ENCODE measurements at regions not wholly inside any gene's neighbourhood (a gene's known extent, or its start where the extent isn't known, plus 50 kb on each side); places are given as distances from the start of the nearest gene placed in this dataset.
A peak's percentile ranks its signal among the peaks of the same experiment; 100 is the strongest.

DNA sequence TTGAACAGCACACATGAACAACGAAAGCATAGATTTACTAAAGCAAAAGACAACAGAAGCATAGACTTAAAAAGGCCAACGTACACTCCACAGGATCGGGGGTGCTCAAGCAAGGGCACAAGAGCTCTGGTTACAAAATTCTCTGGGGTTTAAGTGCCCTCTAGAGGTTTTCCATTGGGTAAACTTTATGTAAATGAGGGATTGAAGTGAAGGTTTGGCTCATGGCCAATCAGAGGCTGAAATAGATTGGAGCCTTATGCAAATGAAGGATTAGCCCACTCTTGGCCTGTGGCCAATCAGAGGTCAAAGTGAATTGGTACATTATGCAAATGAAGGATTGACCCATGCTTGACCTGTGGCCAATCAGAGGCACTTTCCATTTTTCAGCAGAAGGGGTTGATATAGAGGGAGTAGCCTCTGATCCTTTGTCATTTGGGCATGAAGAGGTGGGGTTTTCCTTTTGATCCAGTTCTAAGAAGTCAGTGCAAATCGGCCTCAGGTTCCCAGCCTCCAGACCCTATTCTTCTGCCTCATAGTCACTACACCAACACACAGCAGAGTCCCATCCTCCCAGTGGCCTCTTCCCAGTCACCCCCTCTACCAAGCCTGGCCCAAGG lies 244.9 kb downstream of the THBS2 start:
- ATAC-seq (ENCODE audit: insufficient number of reproducible peaks, low FRiP score, low read depth) (no peak), DNase-seq (ENCODE audit: low spot score) (no peak)
- no peak overlapping the region for H3K27ac ChIP-seq

DNA sequence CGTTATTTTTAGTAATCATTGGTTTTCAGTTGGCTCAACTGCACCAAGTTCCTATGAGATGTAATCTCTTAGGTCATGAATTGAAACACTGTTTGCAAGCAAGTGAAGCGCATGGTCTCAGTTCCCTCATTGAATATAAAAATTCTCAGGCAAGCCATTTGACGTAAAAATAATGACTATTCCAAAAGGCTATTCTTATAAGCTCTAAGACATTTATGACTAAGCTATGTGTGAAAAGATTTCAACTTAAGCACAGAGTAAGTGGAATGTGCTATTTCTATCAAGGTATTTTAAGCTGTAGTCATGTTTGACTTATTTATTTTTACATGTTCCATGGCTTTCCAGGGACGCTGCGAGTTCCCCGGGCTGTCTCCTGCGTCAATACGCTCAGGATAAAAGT lies 248.5 kb downstream of the THBS2 start:
- Histone ChIP-seq H3K9me3 (no peaks in the 10 kb centered on the region), H3K4me1 (ENCODE audit: control insufficient read depth in 1 of 2, low read depth in 2 of 2) (peaks cover 4 to 17% of the 10 kb centered on the region in 2 donors), H3K27me3 (replicated peaks; ENCODE audit: insufficient read depth) (no peaks in the 10 kb centered on the region), H3K27ac (peak overlapping the region; percentile 45 to 49), H3K36me3 (no peaks in the 10 kb centered on the region), H3K4me3 (no peak overlapping the region)
- ATAC-seq (ENCODE audit: insufficient number of reproducible peaks, low FRiP score, low read depth) (peak; percentile 59), DNase-seq (ENCODE audit: low spot score) (no peak)
- TF ChIP-seq, protein P1, sequence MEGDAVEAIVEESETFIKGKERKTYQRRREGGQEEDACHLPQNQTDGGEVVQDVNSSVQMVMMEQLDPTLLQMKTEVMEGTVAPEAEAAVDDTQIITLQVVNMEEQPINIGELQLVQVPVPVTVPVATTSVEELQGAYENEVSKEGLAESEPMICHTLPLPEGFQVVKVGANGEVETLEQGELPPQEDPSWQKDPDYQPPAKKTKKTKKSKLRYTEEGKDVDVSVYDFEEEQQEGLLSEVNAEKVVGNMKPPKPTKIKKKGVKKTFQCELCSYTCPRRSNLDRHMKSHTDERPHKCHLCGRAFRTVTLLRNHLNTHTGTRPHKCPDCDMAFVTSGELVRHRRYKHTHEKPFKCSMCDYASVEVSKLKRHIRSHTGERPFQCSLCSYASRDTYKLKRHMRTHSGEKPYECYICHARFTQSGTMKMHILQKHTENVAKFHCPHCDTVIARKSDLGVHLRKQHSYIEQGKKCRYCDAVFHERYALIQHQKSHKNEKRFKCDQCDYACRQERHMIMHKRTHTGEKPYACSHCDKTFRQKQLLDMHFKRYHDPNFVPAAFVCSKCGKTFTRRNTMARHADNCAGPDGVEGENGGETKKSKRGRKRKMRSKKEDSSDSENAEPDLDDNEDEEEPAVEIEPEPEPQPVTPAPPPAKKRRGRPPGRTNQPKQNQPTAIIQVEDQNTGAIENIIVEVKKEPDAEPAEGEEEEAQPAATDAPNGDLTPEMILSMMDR (IDR thresholded peaks at IDR 0.05) = no peak

More for the DNA sequence above, 244.9 kb downstream of the THBS2 start:
- no peaks in the 10 kb centered on the region for H3K36me3 ChIP-seq
- no peaks in the 10 kb centered on the region for H3K9me3 ChIP-seq
- H3K4me1 ChIP-seq (ENCODE audit: control insufficient read depth in 1 of 2, low read depth in 2 of 2) = peaks cover 4 to 17% of the 10 kb centered on the region in 2 donors
- no peak overlapping the region for H3K4me3 ChIP-seq
- no peaks in the 10 kb centered on the region for H3K27me3 ChIP-seq (replicated peaks; ENCODE audit: insufficient read depth)
- TF ChIP-seq, protein P1 (IDR thresholded peaks at IDR 0.05) = no peak

DNA sequence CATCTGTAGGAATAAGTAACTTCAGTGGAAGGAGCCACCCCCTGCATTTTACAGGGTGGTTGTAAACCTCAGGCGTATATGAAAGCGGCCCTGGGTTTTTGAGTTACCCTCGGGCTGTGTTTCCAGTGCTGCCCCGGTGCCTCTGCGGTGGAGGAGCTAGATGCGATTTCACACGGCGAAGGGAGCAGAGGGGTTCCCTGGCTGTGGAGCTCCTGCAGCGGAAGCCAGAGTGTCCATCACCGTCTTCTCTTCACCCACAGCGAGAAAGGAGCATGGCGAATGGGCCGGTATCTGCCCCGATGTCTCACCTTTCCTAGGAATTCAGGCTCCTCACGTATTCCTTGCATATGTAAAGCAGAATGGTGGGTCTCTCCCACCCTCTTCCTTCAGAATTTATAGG lies 253.6 kb downstream of the THBS2 start:
- no peaks in the 10 kb centered on the region for H3K9me3 ChIP-seq
- no peak for DNase-seq (ENCODE audit: low spot score)
- H3K4me1 ChIP-seq (ENCODE audit: control insufficient read depth in 1 of 2, low read depth in 2 of 2) = peaks cover 0 to 7% of the 10 kb centered on the region in 2 donors
- no peak overlapping the region for H3K27ac ChIP-seq
- H3K36me3 ChIP-seq = no peaks in the 10 kb centered on the region
- ATAC-seq (ENCODE audit: insufficient number of reproducible peaks, low FRiP score, low read depth) = no peak
- no peaks in the 10 kb centered on the region for H3K27me3 ChIP-seq (replicated peaks; ENCODE audit: insufficient read depth)
- TF ChIP-seq, protein P1 (IDR thresholded peaks at IDR 0.05) = no peak
- H3K4me3 ChIP-seq = no peak overlapping the region

DNA sequence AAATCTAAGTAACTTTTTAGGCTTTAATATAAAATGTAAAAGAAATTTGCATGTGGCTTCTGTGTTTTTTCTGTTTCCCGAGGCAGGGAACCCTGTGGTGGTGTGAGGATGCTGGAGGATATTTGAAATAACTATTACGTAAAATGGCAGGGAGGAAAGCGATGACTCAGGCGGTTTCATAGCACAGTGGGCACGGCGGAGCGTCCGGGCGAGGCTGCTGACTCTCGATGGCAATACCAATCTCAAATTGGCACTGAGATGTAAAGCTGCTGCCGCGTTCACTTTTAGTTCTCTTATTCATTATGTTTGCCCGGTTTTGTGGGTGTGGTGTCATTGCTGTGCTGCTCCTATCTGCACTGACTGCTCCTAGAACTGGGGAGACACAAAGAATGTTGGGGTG lies 254.3 kb downstream of the THBS2 start:
- H3K9me3 ChIP-seq = no peaks in the 10 kb centered on the region
- TF ChIP-seq, protein P1 (IDR thresholded peaks at IDR 0.05) = no peak
- DNase-seq (ENCODE audit: low spot score) = no peak
- peaks cover 0 to under 1% of the 10 kb centered on the region in 2 donors for H3K4me1 ChIP-seq (ENCODE audit: control insufficient read depth in 1 of 2, low read depth in 2 of 2)
- no peaks in the 10 kb centered on the region for H3K27me3 ChIP-seq (replicated peaks; ENCODE audit: insufficient read depth)
- no peaks in the 10 kb centered on the region for H3K36me3 ChIP-seq
- ATAC-seq (ENCODE audit: insufficient number of reproducible peaks, low FRiP score, low read depth) = no peak
- H3K27ac ChIP-seq = no peak overlapping the region
- no peak overlapping the region for H3K4me3 ChIP-seq

DNA sequence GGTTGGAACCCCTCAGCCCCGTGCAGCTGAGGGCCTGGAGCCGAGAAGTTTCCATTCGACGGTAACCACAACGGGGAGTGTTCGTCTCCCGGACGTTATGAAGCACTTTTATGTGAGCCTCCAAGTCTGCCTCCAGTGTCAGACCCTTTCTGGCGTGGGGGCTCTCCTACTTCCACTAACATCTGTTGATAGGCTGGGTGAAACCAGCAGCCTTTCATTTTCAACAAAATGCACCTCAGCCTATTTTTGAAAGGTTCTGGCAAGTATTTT lies 257.4 kb downstream of the THBS2 start:
- TF ChIP-seq, protein P1 (IDR thresholded peaks at IDR 0.05) = no peak
- H3K27me3 ChIP-seq (replicated peaks; ENCODE audit: insufficient read depth) = no peaks in the 10 kb centered on the region
- H3K36me3 ChIP-seq = no peaks in the 10 kb centered on the region
- H3K9me3 ChIP-seq = no peaks in the 10 kb centered on the region
- no peak overlapping the region for H3K4me3 ChIP-seq
- no peak for ATAC-seq (ENCODE audit: insufficient number of reproducible peaks, low FRiP score, low read depth)
- no peaks in the 10 kb centered on the region for H3K4me1 ChIP-seq (ENCODE audit: control insufficient read depth in 1 of 2, low read depth in 2 of 2)
- no peak for DNase-seq (ENCODE audit: low spot score)
- no peak overlapping the region for H3K27ac ChIP-seq

All from thoracic aorta (tissue), 2 donors.